HG03064 (cell line): ENCODE measurements at regions not wholly inside any gene's neighbourhood (a gene's known extent, or its start where the extent isn't known, plus 50 kb on each side); places are given as distances from the start of the nearest gene placed in this dataset.

ENCODE experiments used
- ATAC-seq: cut with Tn5 transposase; IDR thresholded peaks from one replicate; pipeline ENCODE4 v1.9.1; 2021; ENCODE audit warnings: low read depth; ENCODE audit not compliant: unreplicated experiment

DNA sequence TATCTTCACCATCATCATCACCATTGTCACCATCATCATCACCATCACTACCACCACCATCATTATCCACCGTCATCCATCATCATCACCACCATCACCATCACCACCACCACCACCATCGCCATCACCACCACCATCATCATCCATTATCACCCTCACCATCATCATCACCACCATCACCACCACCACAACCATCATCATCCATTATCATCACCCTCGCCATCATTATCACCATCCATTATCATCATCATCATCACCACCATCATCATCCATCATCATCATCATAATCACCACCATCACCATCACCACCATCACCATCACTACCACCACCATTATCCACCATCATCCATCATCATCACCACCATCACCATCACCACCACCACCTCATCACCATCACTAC lies 95.6 kb downstream of the C16orf95 start:
- ATAC-seq, result no peak

DNA sequence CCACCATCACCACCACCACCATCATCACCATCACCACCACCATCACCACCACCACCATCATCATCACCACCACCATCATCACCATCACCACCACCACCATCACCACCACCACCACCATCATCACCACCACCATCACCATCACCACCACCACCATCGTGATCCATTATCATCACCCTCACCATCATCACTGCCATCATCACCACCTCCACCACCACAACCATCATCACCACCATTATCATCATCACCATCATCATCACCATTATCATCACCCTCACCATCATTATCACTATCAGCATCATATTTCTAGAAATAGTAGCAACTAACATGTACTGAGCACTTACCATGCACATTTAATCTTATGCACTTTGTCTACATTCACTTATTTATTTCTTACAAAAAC lies 94.9 kb downstream of the C16orf95 start:
- ATAC-seq, result no peak

DNA sequence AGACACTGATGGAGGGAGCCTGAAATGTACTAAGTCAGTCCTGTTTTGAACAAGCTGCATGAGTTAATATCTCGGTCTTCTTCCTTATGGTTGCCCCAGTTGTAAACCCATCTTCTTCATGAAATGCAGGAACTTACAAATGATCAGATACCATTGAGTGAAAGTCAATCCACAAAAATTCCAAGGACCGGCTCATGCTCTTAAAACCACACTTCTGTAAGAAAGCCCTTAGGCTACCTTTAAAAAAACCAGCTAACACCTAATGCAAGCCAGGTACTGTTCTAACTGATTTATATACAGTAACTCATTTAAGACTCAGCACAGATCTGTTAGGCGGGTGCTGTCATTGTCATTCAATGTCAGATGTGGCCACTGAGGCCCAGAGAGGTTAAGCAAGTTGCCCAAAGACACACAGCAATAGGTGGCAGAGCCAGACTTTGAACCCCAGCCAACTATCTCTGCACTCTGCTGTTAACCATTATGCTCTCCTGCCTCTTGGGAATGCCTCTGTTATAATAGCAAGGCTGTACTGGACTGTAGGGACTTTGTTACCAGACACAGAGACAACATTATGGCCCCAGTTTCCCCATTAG lies 93.4 kb downstream of the C16orf95 start:
- no peak for ATAC-seq

GRCh38 chr16:87226926-87227295 lies 90.3 kb downstream of the C16orf95 start:
- no peak for ATAC-seq

DNA sequence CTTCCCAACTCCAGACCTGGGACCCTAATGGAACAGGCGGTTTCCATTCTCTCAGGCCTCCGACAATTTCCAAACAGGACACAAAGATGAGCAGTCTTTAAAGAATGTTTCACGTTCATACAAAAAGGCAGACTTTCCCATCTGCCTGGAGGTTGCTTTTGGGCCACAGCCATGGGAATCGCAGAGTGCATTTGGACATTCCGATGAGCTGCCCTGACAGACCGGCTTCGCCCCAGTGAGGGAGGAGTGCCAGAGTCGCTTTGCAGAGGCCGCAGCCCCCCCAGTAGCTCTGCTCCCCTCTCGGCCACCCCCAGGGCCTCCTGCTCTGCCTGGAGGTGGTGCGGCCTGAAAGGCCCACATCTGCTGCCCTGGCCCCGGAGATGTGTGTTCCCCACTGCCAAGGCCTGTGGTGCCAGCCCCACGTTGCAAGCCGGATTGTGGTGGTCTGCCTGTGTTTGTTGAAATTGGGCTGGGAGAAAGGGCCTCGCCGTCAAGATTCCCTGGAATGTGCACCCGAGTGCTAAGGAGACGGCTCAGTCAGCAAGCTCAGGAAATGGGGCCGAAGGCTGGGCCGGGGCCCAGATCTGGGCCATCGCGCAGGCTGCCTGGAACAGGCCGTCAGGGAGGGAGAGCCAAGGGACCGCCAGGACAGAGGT lies 89.8 kb downstream of the C16orf95 start:
- no peak for ATAC-seq

DNA sequence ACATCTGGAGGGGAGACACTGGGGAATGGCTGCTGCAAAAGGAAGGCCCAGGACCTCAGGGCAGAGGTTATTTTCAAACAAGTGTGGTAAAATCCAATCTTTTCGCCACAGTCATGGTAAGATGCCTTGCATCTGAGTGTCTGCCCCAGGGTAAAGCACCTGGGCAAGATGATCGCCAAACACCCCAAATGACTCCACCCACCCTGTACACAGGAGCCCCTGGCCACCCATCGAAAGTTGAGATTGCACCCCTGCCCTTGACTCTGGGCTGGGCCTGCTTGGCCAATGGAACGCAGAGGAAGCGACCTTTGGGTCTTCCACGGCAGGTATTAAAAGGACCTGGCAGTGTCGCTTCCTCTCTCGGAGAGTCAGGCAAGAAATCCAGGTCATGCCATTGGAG lies 88.8 kb downstream of the C16orf95 start:
- ATAC-seq, result no peak

DNA sequence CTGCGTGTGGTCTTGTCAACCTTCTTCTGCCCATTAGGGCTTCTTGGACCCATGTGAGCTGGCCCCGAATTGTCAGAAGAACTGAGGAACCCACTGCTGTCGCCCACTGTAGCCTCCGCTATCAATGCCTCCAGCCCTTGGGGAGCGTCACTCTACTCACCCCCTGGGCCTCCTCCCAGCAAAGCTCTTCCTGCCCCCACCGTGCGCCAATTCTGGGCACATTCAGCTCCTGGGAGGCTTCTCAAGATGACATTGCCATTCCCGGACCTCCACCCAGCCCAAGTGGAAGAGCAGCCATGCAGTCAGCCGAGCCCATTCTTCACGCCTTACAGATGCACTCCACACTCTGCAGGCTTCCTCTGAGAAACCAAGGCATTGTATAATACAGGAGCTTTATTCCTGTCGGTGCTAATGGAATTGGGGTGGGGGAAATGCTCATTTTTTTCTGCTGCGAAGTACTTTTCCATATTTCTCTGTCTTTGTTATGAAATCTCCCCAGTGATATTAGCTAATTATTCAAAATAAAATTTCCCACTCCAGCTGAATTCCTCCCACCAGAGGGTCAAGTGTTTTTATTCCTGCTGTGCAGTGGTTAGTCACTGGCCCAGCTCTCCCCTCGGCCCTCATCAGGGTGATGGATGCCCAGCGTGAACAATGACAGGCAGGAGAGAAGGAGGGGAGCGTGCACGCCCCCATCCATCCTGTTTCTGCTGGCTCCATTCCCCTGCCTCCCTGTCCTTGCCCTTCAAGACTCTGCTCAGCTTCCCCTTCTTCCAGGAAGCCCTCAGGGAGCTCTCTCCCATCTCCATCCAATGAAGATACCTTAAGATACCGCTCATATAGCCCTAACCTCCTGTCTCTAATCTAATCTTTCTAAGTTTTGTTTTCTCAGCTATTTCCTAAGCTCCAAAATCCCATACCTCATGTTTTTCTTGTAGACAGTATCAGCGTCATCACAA lies 87.7 kb downstream of the C16orf95 start:
- ATAC-seq, result no peak

GRCh38 chr16:87230571-87230970 lies 86.6 kb downstream of the C16orf95 start:
- ATAC-seq, result no peak

DNA sequence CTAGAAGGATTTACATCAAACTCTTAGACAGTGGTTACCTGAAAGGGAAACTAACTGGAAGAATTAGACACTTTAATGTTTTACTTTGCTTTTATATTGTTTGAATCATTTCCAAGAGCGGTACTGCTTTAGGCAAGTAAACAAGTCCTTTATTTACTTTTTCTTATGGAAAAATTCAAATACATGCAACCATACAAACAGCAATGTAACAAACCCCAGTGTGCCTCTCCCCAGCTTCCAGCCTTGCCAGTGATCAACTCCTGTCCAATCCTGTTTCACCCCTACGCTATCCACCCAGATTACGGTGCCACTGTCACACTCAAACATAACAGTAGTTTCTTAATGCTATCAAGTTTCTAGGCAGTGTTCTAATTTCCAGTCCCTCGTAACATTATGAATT lies 85.9 kb downstream of the C16orf95 start:
- no peak for ATAC-seq

GRCh38 chr16:87231911-87232310 lies 85.3 kb downstream of the C16orf95 start:
- ATAC-seq, result no peak

DNA sequence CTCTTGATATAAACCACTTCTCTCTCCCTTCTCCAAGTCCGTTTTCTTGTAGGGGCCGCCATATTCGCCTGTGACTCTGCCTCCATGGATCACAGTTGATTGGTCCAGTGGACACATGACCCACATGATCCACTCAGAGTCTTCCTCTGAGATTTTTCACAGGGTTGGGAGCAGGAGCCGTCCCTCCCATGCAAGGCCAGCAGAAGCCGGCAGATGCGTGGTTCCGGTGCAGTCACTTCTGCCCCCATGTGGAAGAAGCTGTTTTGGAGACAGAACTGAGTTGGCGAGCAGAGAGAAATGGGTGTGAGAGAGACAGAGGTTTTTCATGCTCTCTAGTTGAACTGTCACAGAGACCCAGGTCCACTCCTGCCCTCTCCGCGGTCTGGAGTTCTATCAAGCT lies 83.3 kb downstream of the C16orf95 start:
- no peak for ATAC-seq

- no peak for ATAC-seq
Observed at GRCh38 chr16:87234601-87235000, 82.6 kb downstream of the C16orf95 start.

DNA sequence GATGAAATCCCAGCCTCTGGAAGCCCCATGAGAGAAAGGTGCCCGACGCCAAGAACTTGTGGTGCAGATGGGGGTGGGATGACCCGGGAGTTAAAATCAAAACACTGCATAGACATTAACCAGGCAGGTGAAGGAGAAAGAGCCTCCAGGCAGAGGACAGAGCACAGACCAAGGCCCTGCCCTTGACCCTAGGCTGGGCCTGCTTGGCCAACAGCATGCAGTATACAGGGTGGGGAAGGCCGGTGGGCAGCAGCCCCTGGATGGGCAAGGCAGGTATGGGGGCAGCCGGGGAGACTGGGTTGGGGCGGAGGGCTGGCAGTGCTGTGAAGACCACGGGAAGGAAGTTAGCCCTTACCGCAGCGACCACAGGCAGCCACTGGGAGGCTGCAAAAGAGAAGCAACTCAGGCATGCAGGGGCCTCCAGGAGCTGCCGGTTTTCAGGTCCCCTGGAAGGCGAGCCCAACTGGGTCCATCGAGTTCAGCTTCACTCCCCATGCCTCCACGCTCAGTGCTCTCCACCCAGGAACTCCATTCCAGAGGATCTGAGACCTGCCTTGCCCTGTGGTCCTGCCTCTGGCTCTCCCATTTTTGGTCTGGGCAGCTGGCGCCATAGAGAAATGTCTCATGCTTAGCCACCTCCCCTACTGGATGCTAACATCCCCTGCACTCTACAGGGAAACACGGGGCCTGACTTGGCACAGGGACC lies 81.2 kb downstream of the C16orf95 start:
- no peak for ATAC-seq

DNA sequence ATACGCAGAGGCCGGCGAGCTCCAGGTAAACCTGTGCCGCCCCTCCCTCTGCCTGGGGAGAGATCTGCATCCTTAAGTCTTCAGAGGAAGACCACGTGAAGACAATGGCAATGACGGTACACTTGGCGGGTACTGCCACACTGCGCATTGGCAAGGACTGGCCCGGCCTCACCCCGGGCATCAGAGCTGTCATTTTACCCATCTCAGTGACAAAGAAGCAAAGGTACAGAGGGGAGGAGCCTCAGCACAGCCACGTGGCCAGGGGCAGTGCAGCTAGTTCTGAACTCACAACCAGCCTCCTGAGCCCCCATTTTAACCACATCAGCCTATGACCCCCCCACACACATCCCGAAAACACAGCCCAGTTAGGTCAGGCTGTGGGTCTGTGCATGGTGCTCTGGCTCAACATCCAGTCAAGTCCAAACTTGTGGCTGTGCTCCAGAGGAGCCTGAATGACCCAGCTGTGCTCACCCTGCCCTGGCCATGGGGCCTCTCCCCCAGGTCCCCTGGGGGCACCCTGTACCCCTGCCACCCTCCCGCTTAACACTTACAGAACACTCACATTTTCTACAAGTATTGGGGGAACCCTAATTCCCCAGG lies 80.6 kb downstream of the C16orf95 start:
- no peak for ATAC-seq

DNA sequence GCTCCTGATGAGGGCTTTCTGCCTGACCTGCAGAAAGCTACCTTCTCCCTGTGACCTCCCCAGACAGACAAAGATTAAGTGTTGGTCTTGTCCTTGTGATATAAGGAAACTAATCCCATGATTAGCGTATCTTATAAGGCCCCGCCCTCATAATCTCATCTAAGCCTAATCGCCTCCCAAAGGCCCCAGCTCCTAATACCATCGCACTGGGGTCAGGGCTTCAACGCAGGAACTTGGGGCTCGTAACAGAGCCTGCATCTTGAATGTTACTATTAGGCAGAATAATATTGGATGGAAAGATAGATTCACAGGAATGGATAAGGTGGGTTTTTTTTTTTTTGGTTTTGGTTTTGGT lies 78.9 kb downstream of the C16orf95 start:
- ATAC-seq, result no peak

- no peak for ATAC-seq
Observed at GRCh38 chr16:87239545-87239944, 77.6 kb downstream of the C16orf95 start.

DNA sequence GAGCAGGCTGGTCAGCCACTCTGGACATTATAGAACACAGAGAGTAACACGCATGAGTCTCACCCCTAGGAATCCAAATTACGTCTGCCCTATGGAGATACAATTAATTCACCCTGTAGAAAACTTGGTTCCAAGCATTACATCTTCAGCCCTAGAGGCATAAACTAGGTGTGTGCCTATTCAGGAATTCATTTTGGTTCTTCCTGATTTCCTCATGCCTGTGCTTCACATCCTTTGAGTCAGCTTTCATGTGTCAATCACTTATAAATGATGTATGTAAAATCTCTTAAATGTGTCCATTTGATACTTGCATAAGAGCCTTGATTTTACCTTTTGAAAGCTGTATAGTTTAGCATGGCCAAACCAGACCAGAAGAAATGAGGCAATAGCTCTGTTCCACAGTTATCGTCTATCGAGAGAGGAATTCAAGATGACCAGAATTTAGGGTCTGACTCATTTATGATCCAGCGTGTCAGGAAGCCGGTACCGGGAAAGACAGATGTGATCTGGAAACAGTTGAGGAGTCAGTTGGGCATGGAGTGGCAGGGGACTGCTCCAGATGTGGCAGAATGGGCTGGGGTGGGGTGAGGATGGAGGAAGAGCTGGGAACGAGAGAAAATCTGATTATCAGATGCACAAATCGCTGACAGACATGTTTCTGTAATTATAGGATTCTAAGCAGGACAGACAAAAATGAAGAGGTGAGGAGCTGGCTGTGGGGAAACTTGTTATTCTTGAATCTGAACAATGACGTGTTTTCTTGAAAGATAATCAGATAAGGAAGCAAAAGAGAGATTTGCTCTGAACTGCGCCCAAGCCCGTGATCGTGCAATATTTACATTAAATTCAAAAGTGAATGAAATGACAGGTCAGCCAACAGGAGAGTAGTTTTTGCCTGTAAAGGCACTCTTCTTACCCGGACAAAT lies 76.7 kb downstream of the C16orf95 start:
- ATAC-seq, result no peak

- ATAC-seq, result no peak
Observed at GRCh38 chr16:87241137-87241771, 75.9 kb downstream of the C16orf95 start.

DNA sequence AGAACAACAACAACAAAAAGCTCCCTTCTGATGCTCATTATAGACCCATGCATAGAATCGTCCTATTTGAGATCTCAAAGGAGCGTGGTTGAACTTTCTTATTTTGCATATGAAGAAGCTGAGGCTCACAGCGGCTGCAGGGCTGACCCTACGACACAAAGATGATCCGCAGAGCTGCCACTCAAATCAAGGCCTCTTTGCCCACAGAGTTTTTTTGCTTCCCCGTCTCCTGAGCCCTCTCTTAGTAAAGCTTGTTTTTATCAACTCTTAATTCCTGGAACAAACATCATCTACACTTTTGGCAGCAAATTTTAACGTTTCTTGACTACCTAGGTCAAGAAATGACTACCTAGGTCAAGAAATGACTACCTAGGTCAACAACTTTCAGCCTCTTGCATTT lies 73.7 kb downstream of the C16orf95 start:
- ATAC-seq, result no peak
